ENCODE measurements at regions not wholly inside any gene's neighbourhood (a gene's known extent, or its start where the extent isn't known, plus 50 kb on each side); places are given as distances from the start of the nearest gene placed in this dataset.

- TF ChIP-seq, protein P1, sequence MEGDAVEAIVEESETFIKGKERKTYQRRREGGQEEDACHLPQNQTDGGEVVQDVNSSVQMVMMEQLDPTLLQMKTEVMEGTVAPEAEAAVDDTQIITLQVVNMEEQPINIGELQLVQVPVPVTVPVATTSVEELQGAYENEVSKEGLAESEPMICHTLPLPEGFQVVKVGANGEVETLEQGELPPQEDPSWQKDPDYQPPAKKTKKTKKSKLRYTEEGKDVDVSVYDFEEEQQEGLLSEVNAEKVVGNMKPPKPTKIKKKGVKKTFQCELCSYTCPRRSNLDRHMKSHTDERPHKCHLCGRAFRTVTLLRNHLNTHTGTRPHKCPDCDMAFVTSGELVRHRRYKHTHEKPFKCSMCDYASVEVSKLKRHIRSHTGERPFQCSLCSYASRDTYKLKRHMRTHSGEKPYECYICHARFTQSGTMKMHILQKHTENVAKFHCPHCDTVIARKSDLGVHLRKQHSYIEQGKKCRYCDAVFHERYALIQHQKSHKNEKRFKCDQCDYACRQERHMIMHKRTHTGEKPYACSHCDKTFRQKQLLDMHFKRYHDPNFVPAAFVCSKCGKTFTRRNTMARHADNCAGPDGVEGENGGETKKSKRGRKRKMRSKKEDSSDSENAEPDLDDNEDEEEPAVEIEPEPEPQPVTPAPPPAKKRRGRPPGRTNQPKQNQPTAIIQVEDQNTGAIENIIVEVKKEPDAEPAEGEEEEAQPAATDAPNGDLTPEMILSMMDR (IDR thresholded peaks at IDR 0.05): no peak
- TF ChIP-seq ZNF121 (CRISPR knock-in tag; IDR thresholded peaks at IDR 0.05) (no peak), CREB1 (CRISPR knock-in tag; IDR thresholded peaks at IDR 0.05) (no peak), RELA (CRISPR knock-in tag; IDR thresholded peaks at IDR 0.05; ENCODE audit: borderline replicate concordance) (no peak), FOXJ3 (CRISPR knock-in tag; IDR thresholded peaks at IDR 0.05; ENCODE audit: borderline replicate concordance) (no peak), TEAD4 (CRISPR knock-in tag; IDR thresholded peaks at IDR 0.05) (no peak), FOXP1 (CRISPR knock-in tag; IDR thresholded peaks at IDR 0.05; ENCODE audit: borderline replicate concordance) (no peak), ZNF396 (CRISPR knock-in tag; IDR thresholded peaks at IDR 0.05; ENCODE audit: borderline replicate concordance) (no peak), STAT6 (CRISPR knock-in tag; conservative IDR thresholded peaks at IDR 0.05; ENCODE audit: low read depth) (no peak), ZNF232 (CRISPR knock-in tag; IDR thresholded peaks at IDR 0.05) (no peak)
- TF ChIP-seq, protein P2, sequence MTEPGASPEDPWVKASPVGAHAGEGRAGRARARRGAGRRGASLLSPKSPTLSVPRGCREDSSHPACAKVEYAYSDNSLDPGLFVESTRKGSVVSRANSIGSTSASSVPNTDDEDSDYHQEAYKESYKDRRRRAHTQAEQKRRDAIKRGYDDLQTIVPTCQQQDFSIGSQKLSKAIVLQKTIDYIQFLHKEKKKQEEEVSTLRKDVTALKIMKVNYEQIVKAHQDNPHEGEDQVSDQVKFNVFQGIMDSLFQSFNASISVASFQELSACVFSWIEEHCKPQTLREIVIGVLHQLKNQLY (CRISPR knock-in tag; IDR thresholded peaks at IDR 0.05): no peak
- TF ChIP-seq, protein P3, sequence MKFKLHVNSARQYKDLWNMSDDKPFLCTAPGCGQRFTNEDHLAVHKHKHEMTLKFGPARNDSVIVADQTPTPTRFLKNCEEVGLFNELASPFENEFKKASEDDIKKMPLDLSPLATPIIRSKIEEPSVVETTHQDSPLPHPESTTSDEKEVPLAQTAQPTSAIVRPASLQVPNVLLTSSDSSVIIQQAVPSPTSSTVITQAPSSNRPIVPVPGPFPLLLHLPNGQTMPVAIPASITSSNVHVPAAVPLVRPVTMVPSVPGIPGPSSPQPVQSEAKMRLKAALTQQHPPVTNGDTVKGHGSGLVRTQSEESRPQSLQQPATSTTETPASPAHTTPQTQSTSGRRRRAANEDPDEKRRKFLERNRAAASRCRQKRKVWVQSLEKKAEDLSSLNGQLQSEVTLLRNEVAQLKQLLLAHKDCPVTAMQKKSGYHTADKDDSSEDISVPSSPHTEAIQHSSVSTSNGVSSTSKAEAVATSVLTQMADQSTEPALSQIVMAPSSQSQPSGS (CRISPR knock-in tag; IDR thresholded peaks at IDR 0.05; ENCODE audit: borderline replicate concordance, low read depth): no peak
- TF ChIP-seq, protein P4, sequence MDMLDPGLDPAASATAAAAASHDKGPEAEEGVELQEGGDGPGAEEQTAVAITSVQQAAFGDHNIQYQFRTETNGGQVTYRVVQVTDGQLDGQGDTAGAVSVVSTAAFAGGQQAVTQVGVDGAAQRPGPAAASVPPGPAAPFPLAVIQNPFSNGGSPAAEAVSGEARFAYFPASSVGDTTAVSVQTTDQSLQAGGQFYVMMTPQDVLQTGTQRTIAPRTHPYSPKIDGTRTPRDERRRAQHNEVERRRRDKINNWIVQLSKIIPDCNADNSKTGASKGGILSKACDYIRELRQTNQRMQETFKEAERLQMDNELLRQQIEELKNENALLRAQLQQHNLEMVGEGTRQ (CRISPR knock-in tag; IDR thresholded peaks at IDR 0.05): no peak
Measured at GRCh38 chr17:63099425-63099824, 133.4 kb downstream of the TANC2 start.

Data from WTC11 (cell line).